G401.6 (cell line): ENCODE measurements at regions not wholly inside any gene's neighbourhood (a gene's known extent, or its start where the extent isn't known, plus 50 kb on each side); places are given as distances from the start of the nearest gene placed in this dataset.

ENCODE experiments used
- FAIRE-seq: peaks from 2 replicates; lab custom pipeline; 2012; peaks lifted over from hg19 to GRCh38; lab: Jason Lieb, UNC

- FAIRE-seq: no peak
Measured at GRCh38 chr1:200354243-200354642, 55.6 kb downstream of the ZNF281 start.

GRCh38 chr1:200353232-200353631 is 56.6 kb downstream of the ZNF281 start:
- no peak for FAIRE-seq

DNA sequence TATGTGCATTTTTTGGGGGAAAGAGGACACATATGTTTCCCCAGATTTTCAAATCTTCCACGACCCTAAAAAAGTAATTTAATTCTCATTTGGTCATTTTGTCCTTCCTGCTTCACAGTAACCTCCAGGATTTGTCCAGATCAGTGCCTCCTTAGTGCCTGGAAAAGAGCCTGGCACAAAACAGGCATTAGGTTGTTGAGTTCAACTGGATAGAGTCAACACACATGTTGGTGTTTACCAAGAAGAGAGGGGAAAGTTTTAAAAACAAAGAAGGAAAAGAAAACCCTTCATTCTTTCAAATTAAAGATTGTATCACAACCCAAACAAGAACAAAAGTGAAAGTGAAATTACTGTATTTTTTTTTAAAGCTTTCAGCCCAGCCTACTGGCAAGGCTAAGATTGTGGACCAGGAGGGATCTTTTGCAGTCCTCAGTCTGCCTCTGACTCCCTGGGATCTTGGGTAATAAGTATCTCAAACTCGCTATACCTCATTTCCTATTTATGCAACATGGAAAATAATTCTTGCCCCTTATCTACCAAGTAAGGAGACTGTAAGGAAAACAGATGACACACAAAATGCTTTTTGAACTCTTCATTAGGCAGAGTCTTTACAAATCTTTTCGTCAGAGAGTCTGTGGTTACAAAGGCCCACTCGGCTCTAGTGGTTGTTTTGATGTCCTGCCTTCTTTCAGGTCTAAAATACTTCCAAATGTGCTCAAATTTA is 57.8 kb downstream of the ZNF281 start:
- FAIRE-seq: no peak

- FAIRE-seq: no peak
Measured at GRCh38 chr1:200351425-200351824, 58.4 kb downstream of the ZNF281 start.

DNA sequence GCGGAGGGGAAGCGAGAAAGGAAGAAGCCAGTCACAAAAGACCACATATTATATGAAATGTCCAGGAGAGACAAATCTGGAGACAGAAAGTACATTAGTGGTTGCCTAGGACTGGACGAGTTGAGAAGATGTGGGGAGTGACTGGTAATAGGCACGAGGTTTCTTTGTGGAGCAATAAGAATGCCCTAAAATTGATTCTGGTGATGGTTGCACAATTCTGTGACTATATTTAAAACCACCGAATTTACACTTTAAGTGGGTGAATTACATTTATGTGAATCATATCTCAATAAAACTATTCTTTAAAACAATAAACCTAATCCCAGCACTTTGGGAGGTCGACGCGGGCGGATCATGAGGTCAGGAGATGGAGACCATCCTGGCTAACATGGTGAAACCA is 63.1 kb downstream of the ZNF281 start:
- FAIRE-seq: no peak

DNA sequence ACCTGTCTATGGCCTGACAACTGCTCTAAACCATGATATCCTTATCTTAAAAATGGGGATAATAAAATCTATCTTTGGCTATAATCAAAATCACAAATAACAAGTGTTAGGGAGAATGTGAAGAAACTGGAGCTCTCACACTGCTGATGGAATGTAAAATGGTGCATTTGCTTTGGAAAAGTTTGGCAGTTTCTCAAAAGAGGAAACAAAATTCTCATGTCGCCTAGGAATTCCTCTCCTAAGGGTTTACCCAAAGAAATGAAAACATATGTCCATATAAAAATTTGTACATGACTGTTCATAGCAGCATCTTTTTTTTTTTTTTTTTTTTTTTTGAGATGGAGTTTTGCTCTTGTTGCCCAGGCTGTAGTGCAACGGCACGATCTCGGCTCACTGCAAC is 64.3 kb downstream of the ZNF281 start:
- FAIRE-seq: no peak

- no peak for FAIRE-seq
Measured at GRCh38 chr1:200343874-200344273, 66.0 kb downstream of the ZNF281 start.

GRCh38 chr1:200342511-200343311 is 67.1 kb downstream of the ZNF281 start:
- FAIRE-seq: no peak

- no peak for FAIRE-seq
Measured at GRCh38 chr1:200338451-200338850, 71.4 kb downstream of the ZNF281 start.

GRCh38 chr1:200337831-200338230 is 72.0 kb downstream of the ZNF281 start:
- FAIRE-seq: no peak

DNA sequence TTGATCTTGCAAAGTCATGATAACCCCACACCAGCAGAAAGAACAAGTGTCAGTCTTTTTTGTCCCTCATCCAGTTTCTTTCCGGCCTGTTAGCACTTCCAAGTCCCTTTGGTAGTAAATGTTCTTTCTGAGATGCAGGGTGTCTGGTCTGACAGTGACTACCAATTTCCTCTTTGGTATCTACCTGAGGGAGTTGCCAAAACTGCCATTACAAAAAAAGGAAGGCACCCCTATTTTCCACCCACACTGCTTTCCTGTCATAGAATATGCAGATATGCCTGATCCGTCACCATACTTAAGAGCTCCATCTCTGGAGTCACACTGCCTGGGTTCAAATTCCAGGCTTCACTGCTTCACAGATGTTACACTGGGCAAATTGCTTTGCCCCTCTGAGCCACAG is 72.4 kb downstream of the ZNF281 start:
- FAIRE-seq: no peak

GRCh38 chr1:200336901-200337391 is 72.9 kb downstream of the ZNF281 start:
- FAIRE-seq: no peak

- FAIRE-seq: no peak
Measured at GRCh38 chr1:200336101-200336845, 73.6 kb downstream of the ZNF281 start.

- FAIRE-seq: no peak
Measured at GRCh38 chr1:200334661-200335256, 75.1 kb downstream of the ZNF281 start.

DNA sequence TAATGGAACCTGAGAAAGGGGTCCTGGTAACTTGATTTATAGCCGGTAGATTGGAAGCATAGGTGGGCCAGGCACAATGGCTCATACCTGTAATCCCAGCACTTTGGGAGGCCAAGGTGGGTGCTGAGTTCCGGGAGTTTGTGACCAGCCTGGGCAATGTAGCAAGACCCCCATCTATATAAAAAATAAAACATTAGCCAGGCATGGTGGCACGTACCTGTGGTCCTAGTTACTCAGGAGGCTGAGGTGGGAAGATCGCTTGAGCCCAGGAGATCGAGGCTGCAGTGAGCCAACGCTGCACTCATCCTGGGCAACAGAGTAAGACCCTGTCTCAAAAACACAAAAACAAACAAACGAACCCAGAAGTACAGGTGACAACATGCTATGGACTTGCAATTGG is 76.5 kb downstream of the ZNF281 start:
- no peak for FAIRE-seq

GRCh38 chr1:200332716-200333115 is 77.1 kb downstream of the ZNF281 start:
- no peak for FAIRE-seq

- FAIRE-seq: no peak
Measured at GRCh38 chr1:200330741-200331428, 79.0 kb downstream of the ZNF281 start.

DNA sequence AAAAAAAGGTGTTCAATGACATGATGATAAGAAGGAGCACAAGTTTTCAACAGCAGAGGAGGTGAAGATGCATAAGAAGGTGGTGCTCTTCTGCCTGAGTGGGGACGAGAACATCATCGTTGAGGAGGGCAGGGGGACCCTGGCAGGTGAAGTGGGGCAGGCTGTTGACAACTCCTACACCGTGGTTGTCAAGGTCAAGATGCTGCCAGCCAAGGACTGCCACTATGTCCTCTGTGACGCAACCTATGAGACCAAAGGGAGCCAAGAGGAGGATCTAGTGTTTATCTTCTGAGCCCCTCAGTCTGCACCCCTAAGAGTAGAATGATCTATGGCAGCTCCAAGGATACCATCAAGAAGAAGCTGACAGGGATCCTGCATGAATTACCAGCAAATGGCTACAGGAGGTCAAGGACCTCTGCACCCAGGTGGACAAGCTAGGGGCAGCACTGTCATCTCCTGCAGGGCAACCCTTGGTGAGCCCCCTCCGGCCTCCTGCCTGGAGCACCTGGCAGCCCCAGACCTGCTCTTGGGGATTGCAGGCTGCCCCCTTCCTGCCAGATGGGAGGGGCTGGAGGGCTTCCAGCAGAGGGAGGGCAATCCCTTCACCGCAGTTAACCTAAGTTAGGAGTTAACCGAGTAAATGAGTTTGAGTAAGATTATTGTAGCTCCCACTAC is 80.5 kb downstream of the ZNF281 start:
- no peak for FAIRE-seq

GRCh38 chr1:200328379-200328778 is 81.5 kb downstream of the ZNF281 start:
- no peak for FAIRE-seq

DNA sequence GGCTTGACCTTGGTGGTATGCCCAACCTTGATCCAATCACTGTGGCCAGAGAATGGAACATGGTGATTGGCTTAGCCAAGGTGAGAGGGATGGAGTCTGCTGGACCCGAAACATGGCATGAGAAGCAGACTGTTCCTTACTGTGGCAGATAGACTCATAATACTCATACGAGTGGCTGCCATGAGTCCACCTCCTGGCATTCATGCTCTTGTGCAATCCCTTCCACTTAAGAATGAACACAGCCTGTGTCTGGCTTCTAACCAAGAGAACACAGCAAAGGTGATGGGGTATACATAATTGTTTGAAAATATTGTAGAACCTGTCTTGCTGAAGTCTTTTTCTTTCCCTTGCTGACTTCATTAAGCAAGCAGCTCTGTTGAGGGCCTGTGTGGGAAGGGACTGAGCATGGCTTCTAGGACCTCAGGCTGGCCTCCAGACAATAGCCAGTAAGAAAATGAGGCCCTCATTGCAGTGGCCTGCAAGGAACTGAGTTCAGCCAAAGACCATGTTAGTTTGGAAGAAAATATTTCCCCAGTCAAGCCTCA is 85.9 kb downstream of the ZNF281 start:
- FAIRE-seq: no peak

DNA sequence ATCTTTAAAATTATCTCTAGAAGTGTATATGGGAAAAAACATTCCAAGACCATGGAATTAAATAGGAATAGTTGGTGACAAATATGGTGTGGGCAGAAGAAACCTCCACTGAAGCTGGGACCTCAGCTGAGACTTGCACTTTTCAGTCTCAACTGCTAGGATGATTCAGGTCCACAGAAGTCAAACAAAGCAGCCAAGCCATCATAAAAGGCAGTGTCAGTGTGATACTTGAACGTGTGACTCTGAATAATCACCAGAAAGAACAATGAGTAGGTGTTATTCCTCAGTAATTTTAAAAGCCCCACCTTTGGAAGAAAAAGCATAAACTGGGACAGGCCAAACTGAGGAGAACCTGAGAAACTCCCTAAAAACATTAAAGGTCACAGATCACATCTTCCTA is 90.7 kb downstream of the ZNF281 start:
- no peak for FAIRE-seq
